ENCODE measurements at regions not wholly inside any gene's neighbourhood (a gene's known extent, or its start where the extent isn't known, plus 50 kb on each side); places are given as distances from the start of the nearest gene placed in this dataset.

DNA sequence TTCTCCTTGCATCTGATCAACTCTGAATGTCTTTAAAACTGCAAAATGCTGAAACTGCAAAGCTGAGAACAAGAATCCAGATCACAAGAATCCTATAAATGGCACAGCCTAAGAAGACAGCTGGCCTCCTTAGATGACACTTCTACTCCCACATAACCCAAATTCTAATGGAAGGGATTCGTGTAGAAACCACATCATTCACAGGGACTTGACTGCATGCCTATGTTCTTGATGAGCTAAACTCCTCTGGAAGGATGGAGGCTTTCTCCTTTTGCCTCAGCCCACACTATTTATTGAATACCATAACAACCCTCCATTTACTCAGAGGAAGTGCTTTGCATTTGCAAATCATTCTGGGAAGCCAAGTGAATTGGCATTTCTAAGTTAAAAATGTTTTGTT, 252.5 kb upstream of the VWC2 start:
- intact Hi-C loops (cut with micrococcal nuclease) (no loop called here), dilution Hi-C loops (cut with HindIII; ENCODE audit: low sequenced_read_pairs, unreplicated experiment) (no loop called here), in situ Hi-C loops (cut with MboI; ENCODE audit: low sequenced_read_pairs) (no loop called here)
- no peak overlapping the region for H4K91ac ChIP-seq (ENCODE audit: insufficient read depth, low read depth, low read length)
- no peak overlapping the region for H4K5ac ChIP-seq (ENCODE audit: low read depth, low read length)
- H3K23ac ChIP-seq (ENCODE audit: low read depth, low read length) = no peak overlapping the region
- no peak overlapping the region for H2BK20ac ChIP-seq (ENCODE audit: low read depth, low read length)
- TF ChIP-seq MXI1 (IDR thresholded peaks at IDR 0.05; ENCODE audit: borderline replicate concordance, low read depth, low read length) = no peak
- no peak for TF ChIP-seq RCOR1 (IDR thresholded peaks at IDR 0.05; ENCODE audit: insufficient replicate concordance, low read length)
- no peak for TF ChIP-seq CEBPB (IDR thresholded peaks at IDR 0.05; ENCODE audit: low read depth, low read length)
- no peak for TF ChIP-seq FOS (IDR thresholded peaks at IDR 0.05; ENCODE audit: low read depth, low read length)
- TF ChIP-seq RAD21 (IDR thresholded peaks at IDR 0.05; ENCODE audit: low read length) = no peak
- no peak for TF ChIP-seq SMC3 (IDR thresholded peaks at IDR 0.05; ENCODE audit: low read depth, low read length)
- TF ChIP-seq MAFK (IDR thresholded peaks at IDR 0.05; ENCODE audit: low read depth, low read length) = no peak
- no peak for TF ChIP-seq RFX5 (IDR thresholded peaks at IDR 0.05; ENCODE audit: low read depth, low read length)
- TF ChIP-seq BHLHE40 (IDR thresholded peaks at IDR 0.05; ENCODE audit: low read depth, low read length) = no peak
- TF ChIP-seq, protein P1, sequence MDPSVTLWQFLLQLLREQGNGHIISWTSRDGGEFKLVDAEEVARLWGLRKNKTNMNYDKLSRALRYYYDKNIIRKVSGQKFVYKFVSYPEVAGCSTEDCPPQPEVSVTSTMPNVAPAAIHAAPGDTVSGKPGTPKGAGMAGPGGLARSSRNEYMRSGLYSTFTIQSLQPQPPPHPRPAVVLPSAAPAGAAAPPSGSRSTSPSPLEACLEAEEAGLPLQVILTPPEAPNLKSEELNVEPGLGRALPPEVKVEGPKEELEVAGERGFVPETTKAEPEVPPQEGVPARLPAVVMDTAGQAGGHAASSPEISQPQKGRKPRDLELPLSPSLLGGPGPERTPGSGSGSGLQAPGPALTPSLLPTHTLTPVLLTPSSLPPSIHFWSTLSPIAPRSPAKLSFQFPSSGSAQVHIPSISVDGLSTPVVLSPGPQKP (IDR thresholded peaks at IDR 0.05; ENCODE audit: borderline replicate concordance, low read depth, low read length) = no peak
- TF ChIP-seq, protein P2, sequence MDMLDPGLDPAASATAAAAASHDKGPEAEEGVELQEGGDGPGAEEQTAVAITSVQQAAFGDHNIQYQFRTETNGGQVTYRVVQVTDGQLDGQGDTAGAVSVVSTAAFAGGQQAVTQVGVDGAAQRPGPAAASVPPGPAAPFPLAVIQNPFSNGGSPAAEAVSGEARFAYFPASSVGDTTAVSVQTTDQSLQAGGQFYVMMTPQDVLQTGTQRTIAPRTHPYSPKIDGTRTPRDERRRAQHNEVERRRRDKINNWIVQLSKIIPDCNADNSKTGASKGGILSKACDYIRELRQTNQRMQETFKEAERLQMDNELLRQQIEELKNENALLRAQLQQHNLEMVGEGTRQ (IDR thresholded peaks at IDR 0.05; ENCODE audit: low read depth, low read length) = no peak
- TF ChIP-seq, protein P3, sequence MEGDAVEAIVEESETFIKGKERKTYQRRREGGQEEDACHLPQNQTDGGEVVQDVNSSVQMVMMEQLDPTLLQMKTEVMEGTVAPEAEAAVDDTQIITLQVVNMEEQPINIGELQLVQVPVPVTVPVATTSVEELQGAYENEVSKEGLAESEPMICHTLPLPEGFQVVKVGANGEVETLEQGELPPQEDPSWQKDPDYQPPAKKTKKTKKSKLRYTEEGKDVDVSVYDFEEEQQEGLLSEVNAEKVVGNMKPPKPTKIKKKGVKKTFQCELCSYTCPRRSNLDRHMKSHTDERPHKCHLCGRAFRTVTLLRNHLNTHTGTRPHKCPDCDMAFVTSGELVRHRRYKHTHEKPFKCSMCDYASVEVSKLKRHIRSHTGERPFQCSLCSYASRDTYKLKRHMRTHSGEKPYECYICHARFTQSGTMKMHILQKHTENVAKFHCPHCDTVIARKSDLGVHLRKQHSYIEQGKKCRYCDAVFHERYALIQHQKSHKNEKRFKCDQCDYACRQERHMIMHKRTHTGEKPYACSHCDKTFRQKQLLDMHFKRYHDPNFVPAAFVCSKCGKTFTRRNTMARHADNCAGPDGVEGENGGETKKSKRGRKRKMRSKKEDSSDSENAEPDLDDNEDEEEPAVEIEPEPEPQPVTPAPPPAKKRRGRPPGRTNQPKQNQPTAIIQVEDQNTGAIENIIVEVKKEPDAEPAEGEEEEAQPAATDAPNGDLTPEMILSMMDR (conservative IDR thresholded peaks at IDR 0.05; ENCODE audit: low read depth, low read length) = no peak
- TF ChIP-seq MAZ (IDR thresholded peaks at IDR 0.05; ENCODE audit: borderline replicate concordance, low read depth, low read length) = no peak
- no peak for TF ChIP-seq CHD1 (IDR thresholded peaks at IDR 0.05; ENCODE audit: low read depth, low read length)
- no peak for TF ChIP-seq NFE2L2 (IDR thresholded peaks at IDR 0.05; ENCODE audit: low read depth, low read length)
- no peak for TF ChIP-seq POLR2A (IDR thresholded peaks at IDR 0.05; ENCODE audit: low read depth, low read length)
- H3K9ac ChIP-seq (ENCODE audit: low read depth, low read length) = no peak overlapping the region
- H2AK9ac ChIP-seq (replicated peaks; ENCODE audit: low read depth, low read length, poor library complexity) = no peak overlapping the region
- WGBS, 2 experiments (ENCODE audit: extremely low coverage in 2 of 2, insufficient read length in 1 of 2) = no CpG with 5 or more reads among the region's 1 CpG
- H4K8ac ChIP-seq (ENCODE audit: low read depth in 2 of 2, low read length in 2 of 2) = no peak overlapping the region
- H3K4me1 ChIP-seq (ENCODE audit: control insufficient read depth, insufficient read depth, low read length) = no peaks in the 10 kb centered on the region
- no peak overlapping the region for H3K4me3 ChIP-seq (ENCODE audit: insufficient read depth, low read depth, low read length)
- no TSS peak for BruUV-seq (replicated peaks)
- DNase-seq (no peak), ATAC-seq (ENCODE audit: low read depth) (no peak)
- no peak overlapping the region for H3K27ac ChIP-seq (ENCODE audit: insufficient read depth, low read length)
- no peak overlapping the region for H3K18ac ChIP-seq (ENCODE audit: low read depth, low read length)
- no peaks in the 10 kb centered on the region for H3K79me1 ChIP-seq (ENCODE audit: low read depth in 1 of 2, low read length in 2 of 2)
- H3K4me2 ChIP-seq (ENCODE audit: low read depth, low read length) = no peak overlapping the region
- no peak overlapping the region for H2BK120ac ChIP-seq (ENCODE audit: low read depth, low read length)
- ChIA-PET POLR2A (ENCODE audit: unreplicated experiment) (no interaction called here), CTCF (no interaction called here)
- no peaks in the 10 kb centered on the region for H3K9me1 ChIP-seq (ENCODE audit: insufficient read depth, low read length)
- H2AFZ ChIP-seq (replicated peaks; ENCODE audit: low read length, poor library complexity) = no peak overlapping the region
- no peaks in the 10 kb centered on the region for H3K27me3 ChIP-seq (ENCODE audit: control insufficient read depth, insufficient read depth, low read length)
- H3K14ac ChIP-seq (replicated peaks; ENCODE audit: low read depth, low read length) = no peak overlapping the region
- H2BK15ac ChIP-seq (ENCODE audit: low read depth, low read length) = no peak overlapping the region
- no peak overlapping the region for H3K4ac ChIP-seq (ENCODE audit: low read depth, low read length)
- H2AK5ac ChIP-seq (ENCODE audit: low read depth, low read length) = no peak overlapping the region
- H3K36me3 ChIP-seq (ENCODE audit: control insufficient read depth, insufficient read depth, low read length) = no peaks in the 10 kb centered on the region
- H3K56ac ChIP-seq (ENCODE audit: extremely low read depth, insufficient read depth, low read length) = no peak overlapping the region
- no peak overlapping the region for H2BK5ac ChIP-seq (ENCODE audit: low read depth, low read length, poor library complexity, severe bottlenecking)
- H3K9me3 ChIP-seq (ENCODE audit: control insufficient read depth, insufficient read depth, low read length) = peaks cover 8% of the 10 kb centered on the region
- no peaks in the 10 kb centered on the region for H4K20me1 ChIP-seq (ENCODE audit: insufficient read depth, low read length)

All from IMR-90 (cell line).